ENCODE measurements at regions not wholly inside any gene's neighbourhood (a gene's known extent, or its start where the extent isn't known, plus 50 kb on each side); places are given as distances from the start of the nearest gene placed in this dataset.

DNA sequence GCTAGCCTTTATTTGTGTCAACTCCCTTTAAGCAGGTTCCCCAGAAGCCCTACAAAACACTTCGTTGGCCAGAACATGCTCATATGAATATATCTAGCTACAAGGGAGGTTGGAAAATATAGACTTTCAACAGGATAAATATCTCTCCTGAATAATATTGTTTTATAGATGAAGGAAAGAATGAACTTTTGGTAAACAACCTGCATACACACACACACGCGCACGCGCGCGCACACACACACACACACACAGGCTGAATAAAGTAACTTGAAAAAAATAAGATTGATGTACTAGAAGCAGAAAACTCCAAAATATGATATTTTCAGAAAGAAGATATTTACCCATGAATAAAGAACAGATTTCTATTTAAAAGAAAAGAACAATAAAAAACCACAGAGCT, 72.4 kb upstream of the GADL1 start:
- no peaks in the 10 kb centered on the region for H3K36me3 ChIP-seq (ENCODE audit: insufficient read depth)
- H3K27ac Mint-ChIP-seq = no peak overlapping the region

GRCh38 chr3:30970183-30970582, 75.7 kb upstream of the GADL1 start:
- no peak overlapping the region for H3K4me2 ChIP-seq
- no peak for ATAC-seq
- Mint-ChIP-seq H3K36me3 (ENCODE audit: low read depth) (no peaks in the 10 kb centered on the region), H3K9me3 (no peaks in the 10 kb centered on the region), H3K4me3 (no peak overlapping the region), H3K4me1 (peaks cover 11% of the 10 kb centered on the region; the same call in 2 of the 3 replicates), H3K27ac (no peak overlapping the region), H3K27me3 (ENCODE audit: insufficient read depth, low read depth, poor library complexity) (no peaks in the 10 kb centered on the region)
- H3K27me3 ChIP-seq (ENCODE audit: insufficient read depth) = no peaks in the 10 kb centered on the region
- no peaks in the 10 kb centered on the region for H3F3A ChIP-seq (replicated peaks; ENCODE audit: low read depth)
- H3K4me3 ChIP-seq = no peak overlapping the region
- no peak overlapping the region for H2AFZ ChIP-seq
- peaks cover 3% of the 10 kb centered on the region; the same call in 1 of the 2 replicates for H3K9me2 ChIP-seq (ENCODE audit: insufficient read depth)
- H3K36me3 ChIP-seq (ENCODE audit: insufficient read depth) = no peaks in the 10 kb centered on the region
- no peaks in the 10 kb centered on the region for H3K79me2 ChIP-seq (replicated peaks; ENCODE audit: insufficient read depth)
- no peaks in the 10 kb centered on the region for H4K20me1 ChIP-seq (replicated peaks; ENCODE audit: insufficient read depth)
- peak; percentile 14 for DNase-seq (ENCODE audit: low spot score)
- no peak overlapping the region for H3K27ac ChIP-seq (ENCODE audit: low read depth)
- TF ChIP-seq EZH2 (IDR thresholded peaks at IDR 0.05; ENCODE audit: low read depth, unreplicated experiment) (no peak), CTCF (conservative IDR thresholded peaks at IDR 0.05; ENCODE audit: low read depth in 2 of 2) (peak; percentile 27 to 54; a peak in 3 of 4 replicates)
- peaks cover 3% of the 10 kb centered on the region; the same call in 1 of the 2 replicates for H3K4me1 ChIP-seq (ENCODE audit: insufficient read depth)

More for the DNA sequence above, 72.4 kb upstream of the GADL1 start:
- no peak overlapping the region for H3K4me3 ChIP-seq
- H3K4me1 Mint-ChIP-seq = no peaks in the 10 kb centered on the region; the same call in 2 of the 3 replicates
- H3K4me1 ChIP-seq (ENCODE audit: insufficient read depth) = no peaks in the 10 kb centered on the region
- TF ChIP-seq EZH2 (IDR thresholded peaks at IDR 0.05; ENCODE audit: low read depth, unreplicated experiment) (no peak), NANOG (IDR thresholded peaks at IDR 0.05; ENCODE audit: borderline replicate concordance) (no peak), ZNF331 (CRISPR knock-in tag; IDR thresholded peaks at IDR 0.05; ENCODE audit: low read depth) (no peak), ZNF114 (CRISPR knock-in tag; IDR thresholded peaks at IDR 0.05) (no peak), STAT1 (IDR thresholded peaks at IDR 0.05; ENCODE audit: unreplicated experiment) (no peak)
- peaks cover 3% of the 10 kb centered on the region; the same call in 1 of the 2 replicates for H3K9me2 ChIP-seq (ENCODE audit: insufficient read depth)
- H4K20me1 ChIP-seq (replicated peaks; ENCODE audit: insufficient read depth) = no peaks in the 10 kb centered on the region
- ATAC-seq (no peak), DNase-seq (ENCODE audit: low spot score) (no peak)
- no peaks in the 10 kb centered on the region for H3K27me3 Mint-ChIP-seq (ENCODE audit: insufficient read depth, low read depth, poor library complexity)
- H3K4me2 ChIP-seq = no peak overlapping the region
- no peaks in the 10 kb centered on the region for H3K9me3 Mint-ChIP-seq
- no peaks in the 10 kb centered on the region for H3K27me3 ChIP-seq (ENCODE audit: insufficient read depth)
- H2AFZ ChIP-seq = no peak overlapping the region
- H3K4me3 Mint-ChIP-seq = no peak overlapping the region
- H3F3A ChIP-seq (replicated peaks; ENCODE audit: low read depth) = no peaks in the 10 kb centered on the region
- no peak overlapping the region for H3K27ac ChIP-seq (ENCODE audit: low read depth)
- H3K36me3 Mint-ChIP-seq (ENCODE audit: low read depth) = no peaks in the 10 kb centered on the region
- H3K79me2 ChIP-seq (replicated peaks; ENCODE audit: insufficient read depth) = no peaks in the 10 kb centered on the region

- Mint-ChIP-seq H3K4me1 (peaks cover 11% of the 10 kb centered on the region; the same call in 2 of the 3 replicates), H3K27ac (no peak overlapping the region), H3K36me3 (ENCODE audit: low read depth) (no peaks in the 10 kb centered on the region), H3K4me3 (no peak overlapping the region), H3K27me3 (ENCODE audit: insufficient read depth, low read depth, poor library complexity) (no peaks in the 10 kb centered on the region), H3K9me3 (no peaks in the 10 kb centered on the region)
- no peaks in the 10 kb centered on the region for H3K79me2 ChIP-seq (replicated peaks; ENCODE audit: insufficient read depth)
- H3F3A ChIP-seq (replicated peaks; ENCODE audit: low read depth) = no peaks in the 10 kb centered on the region
- ATAC-seq (no peak), DNase-seq (ENCODE audit: low spot score) (no peak)
- peaks cover 3% of the 10 kb centered on the region; the same call in 1 of the 2 replicates for H3K9me2 ChIP-seq (ENCODE audit: insufficient read depth)
- no peaks in the 10 kb centered on the region for H4K20me1 ChIP-seq (replicated peaks; ENCODE audit: insufficient read depth)
- no peak overlapping the region for H3K27ac ChIP-seq (ENCODE audit: low read depth)
- no peaks in the 10 kb centered on the region for H3K27me3 ChIP-seq (ENCODE audit: insufficient read depth)
- no peaks in the 10 kb centered on the region for H3K36me3 ChIP-seq (ENCODE audit: insufficient read depth)
- H2AFZ ChIP-seq = no peak overlapping the region
- no peak overlapping the region for H3K4me3 ChIP-seq
- peaks cover 3% of the 10 kb centered on the region; the same call in 1 of the 2 replicates for H3K4me1 ChIP-seq (ENCODE audit: insufficient read depth)
- TF ChIP-seq, protein P1, sequence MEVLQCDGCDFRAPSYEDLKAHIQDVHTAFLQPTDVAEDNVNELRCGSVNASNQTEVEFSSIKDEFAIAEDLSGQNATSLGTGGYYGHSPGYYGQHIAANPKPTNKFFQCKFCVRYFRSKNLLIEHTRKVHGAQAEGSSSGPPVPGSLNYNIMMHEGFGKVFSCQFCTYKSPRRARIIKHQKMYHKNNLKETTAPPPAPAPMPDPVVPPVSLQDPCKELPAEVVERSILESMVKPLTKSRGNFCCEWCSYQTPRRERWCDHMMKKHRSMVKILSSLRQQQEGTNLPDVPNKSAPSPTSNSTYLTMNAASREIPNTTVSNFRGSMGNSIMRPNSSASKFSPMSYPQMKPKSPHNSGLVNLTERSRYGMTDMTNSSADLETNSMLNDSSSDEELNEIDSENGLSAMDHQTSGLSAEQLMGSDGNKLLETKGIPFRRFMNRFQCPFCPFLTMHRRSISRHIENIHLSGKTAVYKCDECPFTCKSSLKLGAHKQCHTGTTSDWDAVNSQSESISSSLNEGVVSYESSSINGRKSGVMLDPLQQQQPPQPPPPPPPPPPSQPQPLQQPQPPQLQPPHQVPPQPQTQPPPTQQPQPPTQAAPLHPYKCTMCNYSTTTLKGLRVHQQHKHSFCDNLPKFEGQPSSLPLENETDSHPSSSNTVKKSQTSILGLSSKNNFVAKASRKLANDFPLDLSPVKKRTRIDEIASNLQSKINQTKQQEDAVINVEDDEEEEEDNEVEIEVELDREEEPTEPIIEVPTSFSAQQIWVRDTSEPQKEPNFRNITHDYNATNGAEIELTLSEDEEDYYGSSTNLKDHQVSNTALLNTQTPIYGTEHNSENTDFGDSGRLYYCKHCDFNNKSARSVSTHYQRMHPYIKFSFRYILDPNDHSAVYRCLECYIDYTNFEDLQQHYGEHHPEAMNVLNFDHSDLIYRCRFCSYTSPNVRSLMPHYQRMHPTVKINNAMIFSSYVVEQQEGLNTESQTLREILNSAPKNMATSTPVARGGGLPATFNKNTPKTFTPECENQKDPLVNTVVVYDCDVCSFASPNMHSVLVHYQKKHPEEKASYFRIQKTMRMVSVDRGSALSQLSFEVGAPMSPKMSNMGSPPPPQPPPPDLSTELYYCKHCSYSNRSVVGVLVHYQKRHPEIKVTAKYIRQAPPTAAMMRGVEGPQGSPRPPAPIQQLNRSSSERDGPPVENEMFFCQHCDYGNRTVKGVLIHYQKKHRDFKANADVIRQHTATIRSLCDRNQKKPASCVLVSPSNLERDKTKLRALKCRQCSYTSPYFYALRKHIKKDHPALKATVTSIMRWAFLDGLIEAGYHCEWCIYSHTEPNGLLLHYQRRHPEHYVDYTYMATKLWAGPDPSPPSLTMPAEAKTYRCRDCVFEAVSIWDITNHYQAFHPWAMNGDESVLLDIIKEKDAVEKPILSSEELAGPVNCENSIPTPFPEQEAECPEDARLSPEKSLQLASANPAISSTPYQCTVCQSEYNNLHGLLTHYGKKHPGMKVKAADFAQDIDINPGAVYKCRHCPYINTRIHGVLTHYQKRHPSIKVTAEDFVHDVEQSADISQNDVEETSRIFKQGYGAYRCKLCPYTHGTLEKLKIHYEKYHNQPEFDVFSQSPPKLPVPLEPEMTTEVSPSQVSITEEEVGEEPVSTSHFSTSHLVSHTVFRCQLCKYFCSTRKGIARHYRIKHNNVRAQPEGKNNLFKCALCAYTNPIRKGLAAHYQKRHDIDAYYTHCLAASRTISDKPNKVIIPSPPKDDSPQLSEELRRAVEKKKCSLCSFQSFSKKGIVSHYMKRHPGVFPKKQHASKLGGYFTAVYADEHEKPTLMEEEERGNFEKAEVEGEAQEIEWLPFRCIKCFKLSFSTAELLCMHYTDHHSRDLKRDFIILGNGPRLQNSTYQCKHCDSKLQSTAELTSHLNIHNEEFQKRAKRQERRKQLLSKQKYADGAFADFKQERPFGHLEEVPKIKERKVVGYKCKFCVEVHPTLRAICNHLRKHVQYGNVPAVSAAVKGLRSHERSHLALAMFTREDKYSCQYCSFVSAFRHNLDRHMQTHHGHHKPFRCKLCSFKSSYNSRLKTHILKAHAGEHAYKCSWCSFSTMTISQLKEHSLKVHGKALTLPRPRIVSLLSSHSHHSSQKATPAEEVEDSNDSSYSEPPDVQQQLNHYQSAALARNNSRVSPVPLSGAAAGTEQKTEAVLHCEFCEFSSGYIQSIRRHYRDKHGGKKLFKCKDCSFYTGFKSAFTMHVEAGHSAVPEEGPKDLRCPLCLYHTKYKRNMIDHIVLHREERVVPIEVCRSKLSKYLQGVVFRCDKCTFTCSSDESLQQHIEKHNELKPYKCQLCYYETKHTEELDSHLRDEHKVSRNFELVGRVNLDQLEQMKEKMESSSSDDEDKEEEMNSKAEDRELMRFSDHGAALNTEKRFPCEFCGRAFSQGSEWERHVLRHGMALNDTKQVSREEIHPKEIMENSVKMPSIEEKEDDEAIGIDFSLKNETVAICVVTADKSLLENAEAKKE (CRISPR knock-in tag; IDR thresholded peaks at IDR 0.05) = no peak
- TF ChIP-seq JUNB (IDR thresholded peaks at IDR 0.05; ENCODE audit: unreplicated experiment) = no peak
- H3K4me2 ChIP-seq = no peak overlapping the region
These were observed 78.0 kb upstream of the GADL1 start for GRCh38 chr3:30972449-30972848.
